SK-N-SH (cell line): ENCODE measurements at regions not wholly inside any gene's neighbourhood (a gene's known extent, or its start where the extent isn't known, plus 50 kb on each side); places are given as distances from the start of the nearest gene placed in this dataset.

Experiments
- CTCF ChIA-PET: fragments of 300-600, 350-600 bp; formaldehyde crosslinking; extraction: SDS; loops from one replicate; lab custom pipeline; 2021; lab: Yijun Ruan, JAX
- POLR2A ChIA-PET: fragments of 350-600 bp; sonication (Branson Sonifier 250); formaldehyde crosslinking; extraction: SDS; loops from one replicate; lab custom pipeline; 2020; ENCODE audit warnings: antibody characterized with exemption, inconsistent platforms; lab: Yijun Ruan, JAX
- DNase-seq: peaks from one replicate; pipeline ENCODE4 v3.0.0; 2012
- H2AFZ ChIP-seq: fragments of 200-600 bp; sonication (generic); 2 replicates; pipeline ENCODE4 v1.8.1; 2016; ENCODE audit warnings: antibody characterized with exemption, mild to moderate bottlenecking, low read depth
- H3F3A ChIP-seq: fragments of 200-600 bp; sonication (generic); replicated peaks from 2 replicates; pipeline ENCODE3; 2016; ENCODE audit warnings: antibody characterized with exemption, mild to moderate bottlenecking; ENCODE audit not compliant: insufficient read depth
- H3K27ac ChIP-seq, 2 experiments: fragments of 200-500 bp in 1 of 2; fragments of 200-600 bp in 1 of 2; sonication (Bioruptor generic) in 1 of 2; sonication (generic), shearing (Covaris generic) in 1 of 2; 2 replicates each; pipeline versions ENCODE4 v1.5.1 to v1.6.1; 2014 to 2016; ENCODE audit warnings: low read depth in 2 of 2, inconsistent platforms in 1 of 2, low read length in 1 of 2, mild to moderate bottlenecking in 1 of 2, mixed read lengths in 1 of 2
- H3K27me3 ChIP-seq: fragments of 200-600 bp; sonication (generic), shearing (Covaris generic); 2 replicates; pipeline ENCODE4 v1.6.1; 2016; ENCODE audit warnings: mixed run types; ENCODE audit not compliant: insufficient read depth
- H3K36me3 ChIP-seq, 2 experiments: fragments of 200-500 bp in 1 of 2; fragments of 200-600 bp in 1 of 2; sonication (Bioruptor generic) in 1 of 2; sonication (generic) in 1 of 2; replicated peaks in 1 of 2; 2 replicates each; pipeline versions ENCODE3 to v1.5.1; 2014 to 2016; ENCODE audit warnings: low read length in 1 of 2, mild to moderate bottlenecking in 1 of 2; ENCODE audit not compliant: insufficient read depth in 2 of 2, control insufficient read depth in 1 of 2
- H3K4me1 ChIP-seq, 2 experiments: fragments of 200-500 bp in 1 of 2; fragments of 200-600 bp in 1 of 2; sonication (Bioruptor generic) in 1 of 2; sonication (generic), shearing (Covaris generic) in 1 of 2; 2 replicates each; pipeline versions ENCODE4 v1.5.1 to v1.6.1; 2014 to 2016; ENCODE audit warnings: low read depth in 1 of 2, low read length in 1 of 2, mixed run types in 1 of 2; ENCODE audit not compliant: insufficient read depth in 2 of 2, control insufficient read depth in 1 of 2
- H3K4me2 ChIP-seq: fragments of 200-600 bp; sonication (generic), shearing (Covaris generic); 2 replicates; pipeline ENCODE4 v1.6.1; 2017; ENCODE audit warnings: mixed run types
- H3K4me3 ChIP-seq, 2 experiments: fragments of 200-500 bp in 1 of 2; fragments of 200-600 bp in 1 of 2; sonication (Bioruptor generic) in 1 of 2; sonication (generic), shearing (Covaris generic) in 1 of 2; 2 replicates each; pipeline versions ENCODE4 v1.5.1 to v1.8.1; 2014 to 2016; ENCODE audit warnings: low read depth in 2 of 2, inconsistent platforms in 1 of 2, low read length in 1 of 2, mild to moderate bottlenecking in 1 of 2, mixed read lengths in 1 of 2, moderate library complexity in 1 of 2
- H3K79me2 ChIP-seq: fragments of 200-600 bp; sonication (generic); 2 replicates; pipeline ENCODE4 v1.8.1; 2017; ENCODE audit warnings: mild to moderate bottlenecking; ENCODE audit not compliant: insufficient read depth
- H3K9ac ChIP-seq: fragments of 200-600 bp; sonication (generic); 2 replicates; pipeline ENCODE4 v1.6.1; 2017; ENCODE audit warnings: mixed run types
- H3K9me2 ChIP-seq: fragments of 200-600 bp; sonication (generic); 2 replicates; pipeline ENCODE4 v1.6.1; 2017; ENCODE audit warnings: mixed run types
- H3K9me3 ChIP-seq: fragments of 200-600 bp; sonication (generic); 2 replicates; pipeline ENCODE4 v1.6.1; 2017; ENCODE audit warnings: mixed run types, mild to moderate bottlenecking, moderate library complexity
- H4K20me1 ChIP-seq: fragments of 200-600 bp; sonication (generic); 2 replicates; pipeline ENCODE4 v1.6.1; 2017; ENCODE audit warnings: mild to moderate bottlenecking, mixed run types; ENCODE audit not compliant: insufficient read depth
- CTCF ChIP-seq: fragments of 200-600 bp; sonication (generic); IDR thresholded peaks from 2 replicates; pipeline ENCODE4 v1.6.1; 2017; ENCODE audit warnings: antibody characterized with exemption, mild to moderate bottlenecking, moderate library complexity
- EZH2phosphoT487 ChIP-seq: fragments of 200-600 bp; sonication (generic); IDR thresholded peaks from 2 replicates; pipeline ENCODE4 v1.6.1; 2017; ENCODE audit warnings: low read depth, mixed run types, mild to moderate bottlenecking, antibody characterized with exemption, moderate library complexity, borderline replicate concordance
- FOSL2 ChIP-seq: IDR thresholded peaks from 2 replicates; pipeline ENCODE4 v1.4.0; 2012; ENCODE audit warnings: low read depth, mild to moderate bottlenecking, moderate library complexity, borderline replicate concordance
- FOXJ3 ChIP-seq: sonication (generic); formaldehyde crosslinking; IDR thresholded peaks from 2 replicates; pipeline ENCODE4 v1.5.1; 2020; ENCODE audit warnings: mild to moderate bottlenecking, missing genetic modification reagents
- GATA2 ChIP-seq: sonication (generic); formaldehyde crosslinking; IDR thresholded peaks from 2 replicates; pipeline ENCODE4 v1.5.0; 2020; ENCODE audit warnings: mild to moderate bottlenecking, missing genetic modification reagents
- IRF3 ChIP-seq: fragments of 150-350 bp; IDR thresholded peaks from 2 replicates; pipeline ENCODE4 v1.6.1; 2016; ENCODE audit warnings: mild to moderate bottlenecking, low read depth, low read length
- MXI1 ChIP-seq: IDR thresholded peaks from 2 replicates; pipeline ENCODE4 v1.6.1; 2012; ENCODE audit warnings: mild to moderate bottlenecking, low read depth, low read length, improper control_type of control experiment
- NFIC ChIP-seq: IDR thresholded peaks from 2 replicates; pipeline ENCODE4 v1.4.0; 2012; ENCODE audit warnings: borderline replicate concordance
- PBX3 ChIP-seq: IDR thresholded peaks from 2 replicates; pipeline ENCODE4; 2012
- REST ChIP-seq: IDR thresholded peaks from 2 replicates; pipeline ENCODE4 v1.6.1; 2012; ENCODE audit warnings: mild to moderate bottlenecking, low read depth, low read length, moderate library complexity
- RXRA ChIP-seq: IDR thresholded peaks from 2 replicates; pipeline ENCODE4 v1.4.0; 2012; ENCODE audit warnings: low read depth, mild to moderate bottlenecking, borderline replicate concordance
- TAF1 ChIP-seq: IDR thresholded peaks from 2 replicates; pipeline ENCODE4 v1.6.1; 2012; ENCODE audit warnings: low read depth, mild to moderate bottlenecking, low read length, moderate library complexity, borderline replicate concordance
- YY1 ChIP-seq: IDR thresholded peaks from 2 replicates; pipeline ENCODE4 v1.4.0; 2012; ENCODE audit warnings: low read depth, mild to moderate bottlenecking
- WGBS: methylation state at CpG from one replicate; pipeline ENCODE4 v1.1.6; 2017; ENCODE audit warnings: low lambda C conversion rate; 5-methylcytosine and 5-hydroxymethylcytosine counted together
- TF ChIP-seq, protein P1 (sequence below): IDR thresholded peaks from 2 replicates; pipeline ENCODE4 v1.4.0; 2012; ENCODE audit warnings: low read depth
- TF ChIP-seq, protein P2 (sequence below): IDR thresholded peaks from 2 replicates; pipeline ENCODE4 v1.4.0; 2012; ENCODE audit warnings: low read depth, borderline replicate concordance

- TF ChIP-seq REST (no peak), RXRA (no peak), FOSL2 (no peak), FOXJ3 (CRISPR knock-in tag) (no peak), EZH2phosphoT487 (no peak), MXI1 (no peak), GATA2 (CRISPR knock-in tag) (no peak)
Observed at GRCh38 chr2:156837635-156838370, 401.6 kb downstream of the GPD2 start (continued).

- Histone ChIP-seq H3K36me3 (no peaks in the 10 kb centered on the region), H3K9me3 (no peaks in the 10 kb centered on the region), H3K4me3 (peak overlapping the region in 1 of 2 experiments; percentile 6; a peak in 1 of 4 replicates), H3K9me2 (no peaks in the 10 kb centered on the region), H3K9ac (no peak overlapping the region), H4K20me1 (no peaks in the 10 kb centered on the region), H2AFZ (no peak overlapping the region), H3K27ac (no peak overlapping the region), H3F3A (no peaks in the 10 kb centered on the region), H3K27me3 (no peaks in the 10 kb centered on the region), H3K4me1 (no peaks in the 10 kb centered on the region), H3K4me2 (no peak overlapping the region), H3K79me2 (no peaks in the 10 kb centered on the region)
- DNase-seq = no peak
- WGBS = 34% methylated on average over 3 of the region's 3 CpGs
- POLR2A ChIA-PET = no interaction called here
- CTCF ChIA-PET = interaction anchor here (0.6 kb wide), 1 partner anchor 999 kb away, joined by 3 read pairs; no protein-coding TSS in a partner anchor
- no peak for TF ChIP-seq YY1
- no peak for TF ChIP-seq REST
- TF ChIP-seq NFIC = no peak
- TF ChIP-seq IRF3 = no peak
- TF ChIP-seq, protein P1, sequence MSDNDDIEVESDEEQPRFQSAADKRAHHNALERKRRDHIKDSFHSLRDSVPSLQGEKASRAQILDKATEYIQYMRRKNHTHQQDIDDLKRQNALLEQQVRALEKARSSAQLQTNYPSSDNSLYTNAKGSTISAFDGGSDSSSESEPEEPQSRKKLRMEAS = no peak
- no peak for TF ChIP-seq EZH2phosphoT487
- no peak for TF ChIP-seq CTCF
- no peak for TF ChIP-seq TAF1
- TF ChIP-seq RXRA = no peak
- no peak for TF ChIP-seq PBX3
- TF ChIP-seq, protein P2, sequence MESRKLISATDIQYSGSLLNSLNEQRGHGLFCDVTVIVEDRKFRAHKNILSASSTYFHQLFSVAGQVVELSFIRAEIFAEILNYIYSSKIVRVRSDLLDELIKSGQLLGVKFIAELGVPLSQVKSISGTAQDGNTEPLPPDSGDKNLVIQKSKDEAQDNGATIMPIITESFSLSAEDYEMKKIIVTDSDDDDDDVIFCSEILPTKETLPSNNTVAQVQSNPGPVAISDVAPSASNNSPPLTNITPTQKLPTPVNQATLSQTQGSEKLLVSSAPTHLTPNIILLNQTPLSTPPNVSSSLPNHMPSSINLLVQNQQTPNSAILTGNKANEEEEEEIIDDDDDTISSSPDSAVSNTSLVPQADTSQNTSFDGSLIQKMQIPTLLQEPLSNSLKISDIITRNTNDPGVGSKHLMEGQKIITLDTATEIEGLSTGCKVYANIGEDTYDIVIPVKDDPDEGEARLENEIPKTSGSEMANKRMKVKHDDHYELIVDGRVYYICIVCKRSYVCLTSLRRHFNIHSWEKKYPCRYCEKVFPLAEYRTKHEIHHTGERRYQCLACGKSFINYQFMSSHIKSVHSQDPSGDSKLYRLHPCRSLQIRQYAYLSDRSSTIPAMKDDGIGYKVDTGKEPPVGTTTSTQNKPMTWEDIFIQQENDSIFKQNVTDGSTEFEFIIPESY = no peak
Observed at GRCh38 chr2:156841321-156841720, 405.1 kb downstream of the GPD2 start.
